NCI-H1436 (cell line): ENCODE measurements at regions not wholly inside any gene's neighbourhood (a gene's known extent, or its start where the extent isn't known, plus 50 kb on each side); places are given as distances from the start of the nearest gene placed in this dataset.
"Not testable (repeated sequence)": the region's sequence is repeated elsewhere in the genome, so short reads cannot be mapped to it uniquely, and the experiment has no call there.

Experiments used
- DNase-seq: peaks from one replicate; lab custom pipeline; 2025; lab: John Stamatoyannopoulos, UW

DNA sequence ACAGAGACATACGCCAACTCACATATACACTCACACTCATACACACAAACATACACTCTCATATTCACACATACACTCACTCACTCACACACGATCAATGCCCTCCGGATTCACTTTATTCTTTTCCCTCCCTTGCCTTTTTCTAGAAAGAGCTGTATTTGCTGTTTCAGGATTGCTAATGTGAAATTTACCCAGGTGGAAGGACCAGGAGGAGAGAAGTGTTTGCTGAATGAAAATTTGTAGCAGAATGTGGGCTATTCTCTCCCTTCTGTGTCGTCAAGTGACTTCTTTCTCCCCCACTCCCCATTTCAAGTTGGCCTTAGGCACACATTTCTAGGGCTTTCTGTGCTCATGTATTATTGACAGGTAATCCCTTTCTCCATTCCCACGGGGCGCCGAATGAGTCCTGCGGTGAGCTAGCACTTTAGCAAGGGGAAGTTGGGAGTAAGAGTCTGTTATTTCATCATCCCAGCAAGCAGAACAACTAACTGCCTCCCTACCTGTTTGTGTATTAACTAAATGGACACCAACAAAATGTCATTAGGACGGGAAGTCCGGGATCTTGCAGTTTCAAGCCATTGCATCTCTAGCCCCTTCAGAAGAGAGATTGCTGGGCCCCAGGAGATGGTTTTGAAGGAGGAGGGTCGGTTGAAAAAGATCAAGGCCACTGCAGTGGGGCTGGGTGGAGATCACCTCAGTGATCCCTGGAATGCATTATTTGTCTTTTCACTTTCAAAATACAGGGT, 97.1 kb upstream of the TAF11L2 start:
- DNase-seq, result no peak

DNA sequence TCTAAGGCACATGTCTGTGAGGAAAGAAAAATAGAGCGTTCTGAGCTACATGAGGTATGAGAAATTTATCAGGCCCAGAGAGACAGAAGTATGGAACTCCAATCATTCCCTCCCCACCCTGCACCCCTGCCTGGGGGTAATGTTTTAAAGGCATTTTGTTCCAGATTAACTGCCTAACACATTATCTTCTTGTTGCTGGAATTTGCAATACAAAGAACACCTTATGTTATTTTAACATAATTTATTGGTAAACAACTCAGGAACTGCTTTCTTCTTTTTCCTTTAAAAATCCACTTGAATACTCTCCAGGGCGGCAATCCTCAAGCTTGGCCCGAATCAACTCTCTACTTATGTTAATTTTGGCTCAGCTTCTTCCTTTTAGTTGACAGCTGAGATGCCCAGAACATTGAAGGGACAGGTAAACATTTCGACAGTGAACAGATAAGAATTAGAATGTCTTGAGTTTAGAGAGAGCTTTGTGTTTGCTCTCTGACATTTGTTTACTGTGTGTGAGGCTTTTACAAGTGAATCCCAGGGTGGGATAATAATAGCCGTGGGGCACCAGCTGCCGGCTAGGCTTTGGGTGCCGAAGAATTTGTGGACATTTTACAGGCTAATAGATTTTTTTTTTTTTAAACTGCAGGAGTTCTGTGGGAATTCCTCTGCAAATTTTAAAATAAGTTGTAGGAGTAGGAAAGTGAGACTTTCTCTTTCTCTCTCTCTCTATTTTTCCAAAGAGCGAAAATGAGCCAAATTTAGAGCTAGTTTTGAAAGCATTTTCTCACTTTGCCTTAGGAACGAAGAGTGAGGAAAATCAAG, 96.4 kb upstream of the TAF11L2 start:
- no peak for DNase-seq

DNA sequence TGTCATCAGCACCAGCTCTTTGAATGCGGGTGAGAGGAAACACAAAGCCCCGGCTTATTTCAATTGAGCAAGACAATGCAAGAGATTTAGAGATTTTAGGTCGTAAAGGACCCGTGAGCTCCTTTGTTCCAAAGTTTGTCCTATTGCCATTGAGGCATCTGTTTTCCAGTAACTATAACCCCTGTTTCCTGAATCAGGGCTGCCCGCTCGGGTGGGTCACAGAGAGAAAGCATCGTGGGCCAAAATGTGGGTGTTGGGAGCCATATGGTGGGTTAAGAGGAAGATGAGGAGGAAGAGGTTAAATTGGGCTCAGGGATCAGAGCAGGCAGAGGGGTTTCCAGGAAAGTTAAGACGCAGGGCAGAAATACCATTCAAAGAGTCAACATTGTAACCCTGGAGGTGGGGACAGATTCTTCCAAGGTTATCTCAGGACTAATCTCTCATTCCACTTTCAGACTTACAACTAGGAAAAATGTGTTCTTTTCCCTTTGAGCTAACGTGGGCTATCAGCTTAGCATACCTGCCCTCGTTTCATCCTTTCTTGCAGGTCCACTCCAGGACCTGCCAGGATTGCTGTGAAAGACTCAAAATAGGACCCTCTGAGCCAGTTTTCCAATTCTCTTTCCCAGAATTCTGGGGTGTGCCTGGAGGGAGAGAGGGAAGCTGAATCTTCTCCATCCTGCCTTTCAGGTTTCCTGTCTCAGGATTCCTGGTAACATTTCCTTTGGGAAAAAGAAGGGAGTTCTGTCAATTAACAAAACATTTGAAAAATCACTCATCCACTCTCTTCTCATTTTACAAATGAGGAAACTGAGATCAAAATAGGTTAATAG, 95.5 kb upstream of the TAF11L2 start:
- no peak for DNase-seq

DNA sequence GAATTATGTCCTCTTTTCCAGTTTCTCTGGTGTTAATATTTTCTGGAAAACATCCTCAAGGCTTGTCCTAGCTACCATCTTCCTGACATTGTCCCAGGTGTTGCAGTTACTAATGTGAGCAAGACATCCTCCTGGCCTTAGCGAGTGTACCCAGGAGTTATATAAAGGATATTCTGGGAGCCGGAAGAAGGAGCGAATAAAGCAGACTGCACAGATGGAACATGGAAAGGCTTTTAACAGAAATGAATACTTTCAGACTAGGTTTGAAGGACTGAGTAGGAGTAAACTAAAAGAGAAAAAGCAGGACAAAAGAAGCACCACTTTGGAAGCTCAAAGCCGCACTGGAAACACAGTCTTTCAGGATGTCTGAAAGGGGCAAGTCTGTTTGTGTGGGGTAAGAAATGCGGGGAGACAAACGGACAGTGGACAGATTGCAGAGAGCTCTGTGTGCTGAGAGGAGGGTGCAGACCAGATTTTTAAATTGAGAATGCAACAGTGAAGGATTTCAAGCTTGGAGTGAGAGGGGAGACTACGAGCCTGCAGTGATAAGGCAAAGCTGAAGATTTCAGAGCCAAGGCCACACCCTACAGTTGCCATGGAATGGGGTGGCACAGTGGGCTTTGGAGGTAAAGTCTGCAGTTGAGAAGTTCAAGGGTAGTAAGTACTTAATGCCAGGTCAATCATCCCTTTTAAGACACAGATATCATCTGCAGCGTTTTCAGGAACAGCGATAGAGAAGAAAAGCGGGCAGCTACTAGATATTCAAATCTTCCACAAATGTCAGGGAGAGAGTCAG, 94.1 kb upstream of the TAF11L2 start:
- DNase-seq, result no peak

DNA sequence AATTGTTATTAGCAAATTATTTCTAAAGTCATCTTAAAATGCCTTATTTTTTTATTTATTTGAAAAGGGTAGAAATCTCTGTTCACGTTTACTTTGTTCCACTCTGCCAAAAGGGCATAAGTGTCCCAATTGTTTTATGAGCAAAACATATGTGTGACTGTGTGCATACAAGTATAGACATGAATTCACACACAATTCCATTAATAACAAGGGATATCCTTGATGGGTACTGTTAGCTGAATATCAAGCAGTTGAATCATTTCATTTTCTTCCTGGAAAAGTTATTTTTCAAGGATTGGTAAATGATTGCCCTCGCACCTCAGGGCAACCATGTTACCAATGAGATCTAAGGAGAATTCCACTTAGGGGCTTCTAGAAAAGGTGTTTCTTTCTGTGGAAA, 92.1 kb upstream of the TAF11L2 start:
- DNase-seq, result no peak

DNA sequence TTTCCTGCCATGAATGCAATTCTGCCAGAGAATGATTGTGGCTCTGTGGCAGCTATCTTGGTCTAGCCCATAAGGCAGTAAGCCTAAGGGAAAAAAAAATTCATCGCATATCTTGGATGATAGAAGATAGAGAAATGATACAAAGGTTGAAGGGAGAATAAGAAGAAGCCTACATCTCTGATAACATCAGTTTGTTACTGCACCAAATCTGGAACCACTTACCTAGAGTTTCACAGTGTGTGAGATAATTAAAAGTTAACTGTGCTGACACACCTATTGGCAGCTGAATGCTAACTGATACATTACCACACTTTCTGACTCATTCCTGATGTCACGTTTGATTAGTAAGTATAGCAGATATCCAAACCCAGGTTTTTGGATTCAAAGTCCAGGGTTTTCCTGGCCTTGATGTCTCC, 91.6 kb upstream of the TAF11L2 start:
- no peak for DNase-seq

DNA sequence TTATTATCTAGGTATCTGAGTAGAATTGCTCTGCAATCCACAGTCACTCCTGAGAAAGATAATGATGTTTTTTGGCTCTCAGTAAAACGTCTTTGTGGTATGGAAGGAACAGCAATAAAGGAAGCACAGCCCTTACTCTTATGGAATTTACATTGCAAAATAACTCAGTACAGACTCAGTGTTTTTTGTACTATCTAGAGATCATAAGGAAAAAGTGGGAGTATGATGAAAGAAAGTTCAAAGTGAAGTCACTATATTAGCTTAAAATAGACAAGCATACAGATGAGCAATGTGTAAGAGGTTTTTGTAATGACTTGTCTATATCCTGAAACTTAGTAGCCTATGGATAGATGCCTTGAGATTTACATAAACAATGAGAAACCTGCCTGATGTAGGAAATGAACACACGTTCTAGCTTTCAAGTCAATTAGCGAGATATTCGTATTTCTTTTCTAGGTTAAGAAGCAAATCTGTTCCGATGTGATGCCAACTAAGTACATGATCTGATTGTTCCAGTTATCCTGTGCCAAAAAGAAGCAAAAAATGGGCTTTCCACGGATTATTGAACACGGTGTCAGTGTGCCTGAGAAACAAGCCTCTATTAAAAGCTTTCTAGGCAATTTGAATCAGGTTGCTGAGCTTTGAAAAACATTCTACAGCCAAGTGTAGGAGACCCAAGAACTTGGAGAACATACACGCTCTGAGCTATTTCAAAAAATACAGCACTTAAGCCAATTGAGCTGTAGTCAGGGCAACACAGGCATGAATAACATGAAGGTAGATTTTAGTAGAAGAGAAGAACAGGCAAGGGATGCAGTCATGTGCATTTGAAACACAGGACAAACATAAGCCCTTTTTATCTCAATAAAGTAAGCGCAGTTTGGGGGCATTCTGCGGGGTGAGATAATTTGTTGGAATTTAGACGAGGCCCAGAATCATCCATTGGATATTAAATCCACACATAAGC, 86.3 kb upstream of the TAF11L2 start:
- DNase-seq, result no peak

DNA sequence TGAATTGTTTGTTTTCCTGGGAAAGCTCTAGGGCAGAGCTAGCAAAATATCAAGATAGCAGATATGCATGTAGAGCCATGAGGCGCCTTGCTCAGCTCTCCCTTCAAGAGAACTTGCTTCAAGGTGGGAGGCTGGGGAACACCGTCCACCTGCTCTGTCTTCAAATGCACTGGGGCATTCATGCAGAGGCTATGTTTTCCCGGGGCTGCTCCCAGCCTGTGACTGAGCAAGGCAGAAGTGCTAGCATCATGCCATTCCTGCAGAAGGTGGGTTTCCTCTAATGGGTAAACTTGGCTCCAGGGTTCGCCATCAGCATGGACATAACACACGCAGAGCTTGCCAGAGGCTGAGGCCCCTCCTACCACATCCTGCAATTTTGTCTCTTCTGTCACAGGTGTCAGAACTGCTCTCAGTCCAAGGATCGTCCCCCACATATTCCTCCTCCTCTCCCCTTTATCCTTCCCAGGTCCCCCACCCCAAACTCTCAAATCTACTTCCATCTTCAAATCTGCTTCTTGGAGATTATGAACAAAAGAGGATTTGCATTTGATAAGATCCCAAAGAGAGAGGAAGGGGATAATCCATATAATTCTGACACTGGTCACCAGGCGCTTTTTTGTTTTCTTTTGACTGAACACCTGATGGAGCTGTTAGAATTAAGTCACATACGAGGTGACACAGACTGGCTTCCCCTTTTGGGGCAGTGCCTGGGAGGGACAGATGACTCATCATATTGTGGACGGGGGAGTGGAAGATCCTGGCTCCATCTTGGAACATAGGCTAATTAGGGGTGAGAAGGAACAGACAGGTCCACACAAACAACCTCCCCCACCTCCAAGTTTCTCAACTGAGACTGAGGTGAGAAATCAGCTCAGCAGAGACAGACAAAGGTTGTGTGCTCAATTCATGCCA, 85.0 kb upstream of the TAF11L2 start:
- no peak for DNase-seq

DNA sequence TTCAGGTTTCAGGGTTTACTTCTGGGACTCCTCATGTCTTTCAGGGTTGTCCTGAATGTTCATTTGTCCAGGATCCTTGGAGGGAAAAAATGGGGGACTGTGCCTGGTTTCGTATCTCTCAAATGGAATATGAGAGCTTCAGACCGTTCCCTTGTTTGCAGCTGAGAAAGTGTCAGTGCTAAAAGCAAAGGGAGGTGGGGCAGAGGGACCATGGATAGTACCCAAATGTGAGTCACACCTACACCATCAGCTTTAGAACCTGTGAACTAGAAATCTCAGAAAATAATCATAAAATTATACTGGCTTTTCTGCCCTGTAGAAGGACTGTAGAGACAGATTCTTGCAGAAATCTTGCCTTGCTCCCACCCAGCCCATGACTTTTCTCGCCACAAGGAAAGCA, 84.3 kb upstream of the TAF11L2 start:
- DNase-seq, result no peak

DNA sequence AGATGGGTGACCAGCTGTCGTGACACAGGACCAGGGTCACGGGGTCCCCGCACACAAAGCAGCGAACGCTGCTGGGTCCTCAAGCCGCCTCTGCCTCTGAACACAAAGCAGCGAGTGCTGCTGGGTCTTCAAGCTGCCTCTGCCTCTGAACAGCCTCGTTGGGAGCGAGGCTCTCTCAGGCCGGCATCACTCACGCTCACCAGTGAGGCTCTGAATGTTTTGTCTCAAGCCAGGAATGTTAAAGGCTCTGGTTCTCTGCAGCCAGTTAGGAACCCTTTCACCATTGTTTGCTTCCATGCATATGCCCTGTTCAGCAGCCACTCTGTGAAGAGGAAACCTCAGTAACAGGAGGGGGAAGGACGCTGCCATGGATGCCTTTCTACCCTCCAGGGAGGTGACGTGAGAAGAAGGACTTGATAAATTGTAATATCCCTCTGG, 82.7 kb upstream of the TAF11L2 start:
- no peak for DNase-seq

DNA sequence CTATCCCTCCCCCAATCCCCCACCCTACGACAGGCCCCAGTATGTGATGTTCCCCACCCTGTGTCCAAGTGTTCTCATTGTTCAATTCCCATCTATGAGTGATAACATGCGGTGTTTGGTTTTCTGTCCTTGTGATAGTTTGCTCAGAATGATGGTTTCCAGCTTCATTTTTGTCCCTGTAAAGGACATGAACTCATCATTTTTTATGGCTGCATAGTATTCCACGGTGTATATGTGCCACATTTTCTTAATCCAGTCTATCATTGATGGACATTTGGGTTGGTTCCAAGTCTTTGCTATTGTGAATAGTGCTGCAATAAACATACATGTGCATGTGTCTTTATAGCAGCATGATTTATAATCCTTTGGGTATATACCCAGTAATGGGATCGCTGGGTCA, 81.7 kb upstream of the TAF11L2 start:
- not testable (repeated sequence) for DNase-seq

DNA sequence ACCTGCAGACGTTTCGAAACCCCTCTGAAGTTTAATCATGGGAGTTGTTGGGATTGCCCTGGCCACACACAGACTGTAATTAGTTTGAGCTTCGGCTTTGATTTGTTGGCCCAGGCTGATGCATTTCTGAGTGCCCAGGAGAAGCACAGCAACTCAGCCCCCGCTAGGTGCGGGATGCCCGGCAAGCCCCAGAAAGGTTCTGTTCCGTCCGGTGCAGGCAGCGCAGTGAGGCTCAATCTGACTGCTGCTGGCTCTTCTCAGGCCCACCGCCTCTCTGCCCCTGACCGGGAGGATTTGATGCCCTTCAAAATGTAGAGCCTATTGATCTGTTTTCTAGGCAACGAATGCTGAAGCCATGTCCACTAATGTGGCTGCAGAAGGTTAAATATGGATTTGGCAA, 73.4 kb upstream of the TAF11L2 start:
- DNase-seq, result no peak

DNA sequence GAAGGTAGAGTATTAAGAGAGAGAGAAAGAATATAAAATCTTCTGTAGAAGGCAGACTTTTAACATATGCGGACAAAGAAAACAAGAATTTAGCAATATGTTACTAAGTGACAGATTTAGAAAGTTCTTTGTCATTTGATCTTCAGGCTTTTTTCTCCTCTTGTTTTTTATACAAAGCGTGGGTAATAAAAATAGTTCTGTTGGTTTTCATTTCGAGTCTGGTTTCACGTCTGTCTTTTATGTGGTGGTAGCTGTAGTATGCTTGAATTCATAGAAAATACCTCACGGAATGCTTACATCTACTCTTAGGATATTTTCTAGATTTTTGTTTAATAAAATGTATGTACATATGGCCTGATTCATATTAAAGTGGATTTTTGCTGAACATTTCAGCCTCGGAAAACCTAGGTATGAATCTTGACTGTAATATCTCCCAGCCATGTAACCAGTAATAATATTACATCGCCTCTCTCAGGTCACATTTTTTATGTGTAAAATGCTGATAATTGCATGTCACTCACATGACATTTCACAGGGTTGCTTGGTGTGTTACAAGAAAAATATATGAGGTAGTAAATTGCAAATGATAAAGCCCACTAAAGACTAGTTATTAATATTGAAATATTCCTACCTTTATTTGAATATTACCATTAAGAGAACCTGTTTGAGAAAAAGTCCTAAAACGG, 72.5 kb upstream of the TAF11L2 start:
- no peak for DNase-seq

DNA sequence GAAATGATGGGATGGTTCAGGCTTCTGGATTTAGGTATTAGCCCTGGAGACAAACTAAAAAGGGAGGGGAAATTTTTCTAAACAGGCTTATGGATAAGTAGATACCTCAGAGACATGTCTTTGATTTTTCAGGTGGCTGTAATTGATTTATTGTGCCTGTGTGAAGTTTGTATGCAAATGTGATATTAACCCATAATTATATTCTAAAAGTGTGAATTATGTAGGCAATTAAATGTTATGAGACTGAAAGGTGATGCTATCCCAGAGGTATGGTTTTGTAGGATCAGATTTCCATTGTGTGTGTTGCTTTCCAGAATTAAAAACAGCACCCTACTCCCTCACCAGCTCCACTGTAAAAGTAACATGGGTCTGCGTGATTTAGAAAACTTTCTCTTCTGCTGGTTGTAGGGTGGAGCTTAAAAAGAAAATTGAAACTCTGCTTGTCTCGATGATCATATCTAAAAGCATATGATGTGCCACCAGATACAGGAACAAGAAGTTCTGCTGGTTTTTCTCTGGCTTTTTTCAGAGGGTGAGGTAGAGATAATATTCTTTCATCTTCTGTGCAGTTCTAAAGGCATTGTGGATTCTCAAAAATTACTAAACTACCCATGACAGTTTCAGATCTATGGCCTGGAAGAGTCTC, 71.8 kb upstream of the TAF11L2 start:
- DNase-seq, result no peak

DNA sequence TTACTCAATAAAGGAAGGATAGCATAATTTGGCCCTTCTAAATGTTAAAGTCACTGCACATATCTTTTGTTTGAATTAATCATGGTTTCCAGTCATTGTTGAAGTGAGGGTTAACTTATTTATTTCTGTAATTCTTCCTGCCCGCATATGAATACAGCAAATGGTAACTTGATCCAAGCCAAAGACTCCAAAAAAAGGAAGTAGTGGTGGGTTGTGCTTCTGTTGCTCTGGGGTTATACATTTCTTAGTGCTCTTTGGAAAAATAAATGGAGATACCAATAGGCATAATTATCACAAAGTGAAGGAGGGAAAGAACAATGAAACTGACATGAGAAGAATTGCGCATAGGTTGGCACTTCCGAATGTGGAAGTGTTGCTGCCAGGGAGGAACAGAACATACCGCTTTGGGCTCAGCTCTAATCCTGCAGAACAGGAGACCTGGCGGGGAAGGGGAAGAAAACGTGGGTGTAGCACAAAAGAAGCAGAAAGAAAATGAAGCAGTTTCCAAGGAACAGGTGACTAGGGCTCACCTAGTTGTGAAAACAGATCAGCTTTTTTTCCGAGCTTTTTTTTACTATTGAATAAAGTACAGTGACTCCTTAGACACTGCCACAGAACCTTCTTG, 69.7 kb upstream of the TAF11L2 start:
- no peak for DNase-seq

DNA sequence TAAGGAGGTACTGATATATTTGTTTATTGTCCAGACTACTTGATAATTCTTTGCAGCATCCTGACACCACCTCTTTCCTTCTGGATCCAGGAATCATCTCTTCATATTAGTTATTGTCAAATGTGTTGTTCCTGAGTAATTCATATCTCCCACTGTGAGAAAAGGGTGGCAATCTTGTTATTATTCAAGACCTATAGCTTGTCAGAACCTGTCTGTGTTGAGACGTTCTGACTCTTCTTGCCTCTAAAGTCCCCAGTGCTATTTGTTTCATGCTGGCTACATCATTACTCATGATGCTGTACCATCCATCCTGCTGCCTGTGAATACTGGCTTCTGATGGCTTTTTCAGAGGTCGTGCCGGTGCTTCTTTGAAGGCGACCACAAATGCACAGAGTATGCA, 68.7 kb upstream of the TAF11L2 start:
- no peak for DNase-seq

DNA sequence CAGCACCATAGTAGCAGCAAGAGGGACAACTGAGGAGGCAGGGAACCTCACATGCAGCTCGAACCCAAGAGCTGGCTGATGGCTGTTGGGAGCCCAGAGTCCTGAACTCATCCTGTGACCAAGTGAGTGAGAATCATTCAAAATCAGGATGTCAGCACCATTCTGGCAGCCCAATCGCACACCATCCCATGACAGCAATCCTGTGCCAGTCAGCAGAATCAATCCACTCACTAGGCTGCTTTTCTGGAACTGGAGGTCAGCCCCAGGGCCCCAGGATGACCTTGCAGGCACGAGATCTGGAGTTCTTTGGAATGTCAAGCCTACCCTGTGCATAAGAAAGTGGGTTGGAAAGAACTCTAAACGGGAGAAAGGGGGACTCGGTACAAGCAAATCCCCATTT, 67.8 kb upstream of the TAF11L2 start:
- DNase-seq, result no peak
